ENCODE measurements at regions not wholly inside any gene's neighbourhood (a gene's known extent, or its start where the extent isn't known, plus 50 kb on each side); places are given as distances from the start of the nearest gene placed in this dataset.

DNA sequence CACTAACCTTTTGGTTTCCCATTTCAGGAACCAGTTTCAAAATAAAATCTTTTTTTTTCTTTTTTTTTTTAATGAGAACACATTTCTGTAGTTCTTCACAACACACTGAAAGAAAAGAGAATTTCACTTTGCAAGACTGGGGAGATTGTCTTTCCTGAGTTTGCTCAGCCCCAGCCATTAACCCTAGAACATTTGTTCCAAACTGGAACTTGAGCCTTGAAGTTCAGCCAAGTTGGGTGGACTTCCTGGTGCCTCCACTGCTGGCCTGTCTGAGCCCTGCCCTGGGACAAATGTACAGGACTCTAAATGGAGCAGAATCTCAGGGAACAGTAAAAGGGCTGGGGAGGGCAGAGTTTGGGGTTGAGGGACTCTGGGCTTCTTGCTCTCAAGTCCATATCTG lies 196.4 kb upstream of the LPP start:
- no peak for DNase-seq

DNA sequence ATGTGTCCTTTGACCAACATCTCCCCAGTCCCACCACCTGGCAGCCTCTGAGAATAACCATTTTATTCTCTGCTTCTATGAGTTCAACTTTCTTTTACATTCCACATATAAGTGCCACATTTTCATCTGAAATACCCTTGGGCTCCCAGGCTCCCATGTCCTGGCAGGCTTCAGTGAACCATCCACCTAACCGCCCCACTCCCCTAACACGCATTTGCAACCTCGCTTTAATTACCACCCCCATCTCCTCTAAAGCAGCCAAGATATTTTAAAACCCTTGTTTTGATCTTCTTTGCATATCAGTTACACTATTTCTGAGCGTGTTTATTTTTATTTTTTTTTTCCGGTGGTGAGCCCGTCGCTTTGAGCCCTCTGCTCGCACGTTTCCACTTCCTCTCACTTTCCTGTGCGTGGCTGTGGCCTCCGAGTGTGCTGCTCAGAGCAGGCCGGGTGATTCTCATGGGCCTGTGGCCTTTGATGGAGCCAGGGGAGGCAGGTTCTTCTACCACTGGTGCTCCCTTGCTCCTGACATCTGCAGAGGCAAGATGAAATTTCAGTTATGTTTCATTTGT lies 195.4 kb upstream of the LPP start:
- DNase-seq = peak; percentile 34

- DNase-seq = no peak
Measured at GRCh38 chr3:187960820-187961219, 193.1 kb upstream of the LPP start.

- DNase-seq = no peak
Measured at GRCh38 chr3:187961366-187961765, 192.6 kb upstream of the LPP start.

DNA sequence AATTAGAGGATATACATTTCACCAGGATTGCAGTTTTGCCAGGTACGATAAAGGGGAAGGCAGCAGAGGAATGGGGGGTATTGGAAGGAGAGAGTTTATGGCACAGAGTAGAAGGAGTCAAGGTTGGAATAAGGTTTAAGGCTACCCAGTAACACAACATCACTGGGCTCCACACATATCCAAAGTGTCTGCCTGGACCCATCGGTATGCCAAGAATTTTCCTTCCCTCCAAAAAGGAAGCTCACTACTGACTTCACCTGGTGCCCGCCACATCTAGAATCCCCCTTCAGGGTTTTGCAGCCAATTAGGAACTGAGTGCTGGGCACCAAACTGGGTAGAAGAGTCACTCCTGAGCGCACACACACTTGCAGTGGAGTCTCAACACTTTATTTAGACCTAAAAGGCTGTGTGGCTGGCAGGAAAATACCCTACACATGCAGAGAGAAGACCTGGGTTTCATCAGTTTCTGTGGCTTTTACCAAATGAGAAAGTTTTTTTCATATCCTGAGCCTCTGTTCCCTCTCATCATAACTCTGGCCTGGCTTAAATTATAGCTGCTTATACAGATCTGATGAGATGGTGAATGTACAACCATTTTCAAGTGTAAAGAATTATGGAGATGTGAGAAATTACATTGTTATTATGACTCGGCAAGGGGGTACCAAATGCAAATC lies 190.8 kb upstream of the LPP start:
- DNase-seq = no peak

- no peak for DNase-seq
Measured at GRCh38 chr3:187963677-187964385, 190.1 kb upstream of the LPP start.

DNA sequence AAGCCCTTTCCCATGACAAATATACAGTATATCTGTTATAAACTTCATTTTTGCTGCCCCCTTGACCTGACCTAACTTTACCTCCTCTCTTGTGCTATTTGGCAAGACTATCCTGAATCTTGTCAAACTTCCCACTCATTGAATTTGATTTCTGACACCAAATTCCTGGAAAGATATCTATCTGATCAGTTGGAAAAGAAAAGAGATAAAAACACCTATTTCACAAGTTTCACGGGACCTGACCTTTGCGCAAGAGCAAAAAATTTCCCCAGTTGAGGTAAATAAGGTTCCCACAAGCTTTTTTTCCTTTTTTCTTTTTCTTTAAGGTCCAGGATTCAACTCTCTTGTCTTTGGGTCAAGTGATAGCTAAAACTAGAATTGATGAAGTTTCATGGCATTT lies 189.2 kb upstream of the LPP start:
- DNase-seq = no peak

DNA sequence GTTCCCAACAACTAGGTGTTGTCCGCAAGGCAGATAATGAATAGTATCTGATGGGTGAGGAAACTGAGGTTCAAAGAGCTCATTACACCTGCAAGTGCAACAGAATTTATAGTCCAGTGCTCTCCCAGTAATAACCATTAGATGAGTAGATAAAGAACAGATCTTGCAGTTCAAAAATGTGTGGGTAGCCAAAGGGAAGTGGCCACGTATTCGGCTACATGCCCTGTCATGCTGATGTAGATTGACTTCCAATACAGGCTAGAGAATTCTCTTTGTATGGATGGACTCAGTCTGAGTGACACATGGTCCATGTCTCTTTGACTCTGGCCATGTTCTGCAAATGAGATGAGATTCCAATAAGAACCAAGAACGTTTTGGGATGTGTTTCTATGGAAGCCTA lies 187.9 kb upstream of the LPP start:
- no peak for DNase-seq

- DNase-seq = no peak
Measured at GRCh38 chr3:187966636-187967406, 187.1 kb upstream of the LPP start.

DNA sequence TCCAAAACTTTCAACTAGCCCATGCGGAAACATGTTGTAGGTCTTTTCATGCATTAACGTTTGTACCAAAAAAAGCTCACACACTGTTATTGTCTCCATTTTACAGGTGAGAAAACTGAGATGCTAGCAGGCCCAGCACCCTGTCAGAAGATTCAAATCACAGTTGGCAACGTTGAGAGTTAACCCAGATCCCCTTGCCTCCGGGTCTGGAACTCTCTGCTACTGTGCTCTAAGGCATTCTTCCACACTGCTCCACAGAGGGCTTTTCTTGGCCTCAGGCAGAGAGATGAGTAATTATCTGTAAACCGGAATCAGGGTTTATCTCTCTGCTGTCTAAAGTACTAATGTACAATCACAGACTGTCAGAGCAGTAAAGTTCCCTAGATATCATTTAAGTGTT lies 186.0 kb upstream of the LPP start:
- no peak for DNase-seq

- no peak for DNase-seq
Measured at GRCh38 chr3:187968883-187969580, 184.9 kb upstream of the LPP start.

DNA sequence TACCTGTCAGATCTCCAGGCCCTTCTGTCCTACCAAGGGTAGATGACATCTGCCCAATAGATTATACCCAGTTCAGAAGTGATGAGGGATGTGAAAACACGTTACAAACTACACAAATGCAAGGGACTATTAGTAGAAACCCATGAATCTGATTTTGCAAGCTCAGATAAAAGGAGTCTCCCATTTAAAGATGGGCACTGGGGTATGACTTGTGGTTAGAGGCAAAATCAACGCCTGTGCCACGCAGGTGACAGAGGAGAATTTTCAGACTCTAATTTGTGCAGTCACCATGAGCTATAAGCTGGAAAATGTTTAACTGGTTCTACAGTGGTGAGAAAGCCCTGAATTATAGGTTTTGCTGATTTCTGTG lies 184.4 kb upstream of the LPP start:
- DNase-seq = no peak

- DNase-seq = no peak
Measured at GRCh38 chr3:187970106-187970505, 183.9 kb upstream of the LPP start.

DNA sequence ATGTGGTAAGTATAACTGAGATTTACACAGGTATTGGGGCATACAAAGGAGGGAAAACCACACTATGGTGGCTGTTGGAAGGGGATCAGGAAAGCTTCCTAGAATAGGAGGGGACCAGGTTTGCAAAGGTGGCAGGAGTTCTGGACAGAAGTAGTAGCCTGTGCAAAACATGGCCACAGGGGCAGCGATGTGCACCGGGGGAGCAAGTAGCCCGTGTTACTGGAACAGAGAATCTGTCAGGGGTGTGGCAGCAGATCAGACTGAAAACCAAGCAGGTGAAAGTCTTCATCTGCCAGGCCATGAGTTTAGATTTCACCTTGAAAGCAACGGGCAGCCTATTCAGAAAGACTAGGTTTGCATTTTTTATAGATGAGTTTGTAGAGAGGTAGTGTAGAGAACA lies 182.3 kb upstream of the LPP start:
- DNase-seq = no peak

DNA sequence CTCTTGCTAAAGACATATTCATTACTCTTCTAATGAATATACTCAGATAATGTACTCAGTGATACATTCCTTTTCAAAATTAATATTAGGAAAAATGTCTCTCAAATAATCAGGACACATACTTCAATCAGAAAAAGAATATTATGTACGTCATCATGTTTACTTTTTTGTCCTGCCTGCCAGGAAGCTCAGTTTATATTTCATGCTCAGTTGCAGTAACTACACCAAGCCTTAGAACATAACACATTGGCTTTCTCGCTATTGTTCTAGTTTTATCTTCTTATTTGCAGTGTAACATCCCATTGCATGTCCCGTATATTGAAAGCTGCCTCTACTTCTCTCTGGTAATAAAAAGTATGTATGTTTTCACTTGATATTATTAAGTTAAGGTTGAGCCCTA lies 181.5 kb upstream of the LPP start:
- DNase-seq = no peak

DNA sequence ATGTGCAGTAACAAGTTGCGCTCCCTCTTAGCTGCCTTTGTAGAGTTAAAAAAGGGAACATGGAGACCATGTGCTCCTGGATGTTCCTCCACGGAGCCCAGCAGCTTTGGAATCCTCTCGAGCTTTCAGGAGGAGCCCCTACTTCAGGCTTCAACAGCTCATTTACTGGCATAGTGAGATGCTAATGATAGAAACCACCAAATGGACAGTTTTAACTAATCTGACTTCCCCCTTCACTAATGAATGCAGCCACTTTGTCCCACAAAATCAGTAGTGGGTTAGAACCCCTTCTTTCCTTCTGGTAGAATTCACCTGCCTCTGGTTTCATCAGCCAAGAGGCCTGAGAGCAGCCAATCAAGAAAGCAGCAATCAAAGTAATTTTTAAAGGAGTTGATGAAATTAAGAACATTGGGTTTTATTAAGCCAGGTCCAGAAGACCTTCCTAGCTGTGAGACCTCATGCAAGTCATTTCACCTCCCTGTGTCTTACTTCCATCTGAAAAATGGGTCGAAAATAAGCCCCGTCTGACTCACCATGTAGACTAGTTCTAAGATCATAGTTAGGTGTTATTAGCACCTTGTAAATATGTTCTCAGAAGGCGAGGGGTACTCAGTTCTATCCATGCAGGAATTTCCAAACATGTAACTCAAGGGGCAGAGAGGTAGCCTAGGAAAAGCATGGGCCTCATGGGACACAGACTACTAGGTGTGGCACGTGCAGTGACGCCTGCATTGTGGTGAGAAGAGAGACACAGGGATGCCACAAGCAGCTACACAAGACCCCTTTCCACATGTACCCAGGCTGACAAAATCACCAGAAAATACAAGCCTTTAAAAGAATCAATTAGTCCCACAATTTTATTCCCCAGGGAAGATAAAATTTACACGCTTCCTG lies 179.7 kb upstream of the LPP start:
- peak; percentile 18 for DNase-seq

DNA sequence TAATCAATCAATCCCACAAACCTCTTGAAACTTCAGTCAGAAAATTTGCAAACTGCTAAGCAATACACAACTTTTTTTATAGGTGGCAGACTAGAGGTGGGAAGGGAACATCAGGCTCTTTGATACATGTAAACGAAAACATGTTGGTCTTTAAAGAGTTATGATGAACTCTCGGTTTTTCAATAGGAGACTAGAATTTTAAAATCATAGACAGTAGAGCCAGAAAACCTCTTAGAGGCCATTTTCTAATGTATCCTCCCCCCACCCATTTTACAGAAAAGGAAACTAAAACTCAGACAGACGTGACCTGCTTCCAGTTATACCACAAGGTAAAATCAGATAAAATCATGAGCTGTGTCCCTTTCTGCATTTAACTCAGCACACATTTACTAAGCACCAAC lies 179.1 kb upstream of the LPP start:
- no peak for DNase-seq

- DNase-seq = no peak
Measured at GRCh38 chr3:187975561-187976364, 178.2 kb upstream of the LPP start.

GRCh38 chr3:187976365-187976900 lies 177.5 kb upstream of the LPP start:
- peak; percentile 52 for DNase-seq

DNA sequence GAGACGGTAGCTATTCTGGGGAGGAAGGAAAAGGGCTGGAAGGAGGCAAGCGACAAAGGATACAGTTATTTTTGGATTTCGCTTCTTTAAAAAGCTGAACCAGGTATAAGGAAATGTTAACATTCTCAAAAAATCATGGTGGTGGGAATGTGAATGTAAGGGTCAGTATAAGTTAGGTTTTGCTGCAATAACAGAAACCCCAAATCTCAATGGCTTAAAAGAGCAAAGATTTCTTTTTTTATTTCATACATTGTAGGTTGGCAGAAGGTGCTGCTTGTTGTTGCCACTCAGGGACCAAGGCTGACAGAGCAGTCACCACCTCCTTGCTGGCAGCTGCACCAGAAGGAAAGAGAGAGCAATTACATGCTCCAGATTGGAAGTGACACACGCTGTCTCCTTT lies 176.3 kb upstream of the LPP start:
- DNase-seq = no peak

- DNase-seq = no peak
Measured at GRCh38 chr3:187978433-187979011, 175.4 kb upstream of the LPP start.
